ENCODE measurements at regions not wholly inside any gene's neighbourhood (a gene's known extent, or its start where the extent isn't known, plus 50 kb on each side); places are given as distances from the start of the nearest gene placed in this dataset.

DNA sequence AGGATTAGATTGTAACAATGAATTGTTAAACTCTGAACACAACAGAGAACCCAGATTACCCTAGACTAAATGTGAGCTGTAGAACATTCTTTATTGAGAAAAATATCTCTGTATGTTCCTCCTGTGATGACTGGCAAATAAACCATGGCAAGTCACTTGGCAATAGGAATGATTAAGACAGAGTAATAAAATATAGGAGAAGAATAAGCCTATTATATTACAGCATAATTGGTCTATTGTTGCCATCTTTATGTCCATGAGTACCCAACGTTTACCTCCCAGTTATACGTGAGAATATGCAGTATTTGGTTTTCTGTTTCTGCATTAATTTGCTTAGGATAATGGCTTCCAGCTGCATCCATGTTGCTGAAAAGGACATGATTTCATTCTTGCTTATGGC is 211.2 kb upstream of the AVPR1A start:
- Histone ChIP-seq H3K79me2 (ENCODE audit: insufficient read depth, low read length) (no peaks in the 10 kb centered on the region), H3K36me3 (replicated peaks in 1 of 2; ENCODE audit: control insufficient read depth in 1 of 2, insufficient read depth in 2 of 2, low read length in 2 of 2) (no peaks in the 10 kb centered on the region), H3K4me1 (ENCODE audit: control insufficient read depth in 1 of 2, insufficient read depth in 2 of 2, low read length in 2 of 2) (no peaks in the 10 kb centered on the region), H3K4me2 (replicated peaks; ENCODE audit: extremely low read depth, low read length, poor library complexity, severe bottlenecking) (no peak overlapping the region), H3K4me3 (replicated peaks in 1 of 3; ENCODE audit: low read depth in 2 of 3, low read length in 3 of 3) (no peak overlapping the region), H3K27ac (ENCODE audit: low read depth in 1 of 2, low read length in 2 of 2) (no peak overlapping the region), H3K27me3 (ENCODE audit: control insufficient read depth in 2 of 2, insufficient read depth in 2 of 2, low read length in 2 of 2) (no peaks in the 10 kb centered on the region), H2AFZ (ENCODE audit: insufficient read depth, low read depth, low read length, poor library complexity, severe bottlenecking) (no peak overlapping the region), H3K9me3 (replicated peaks in 1 of 2; ENCODE audit: control insufficient read depth in 1 of 2, insufficient read depth in 1 of 2, low read length in 2 of 2) (no peaks in the 10 kb centered on the region), H4K20me1 (ENCODE audit: insufficient read depth, low read length) (no peaks in the 10 kb centered on the region), H3K9ac (ENCODE audit: insufficient read depth, low read length, poor library complexity, severe bottlenecking) (no peak overlapping the region)
- TF ChIP-seq, protein P1, sequence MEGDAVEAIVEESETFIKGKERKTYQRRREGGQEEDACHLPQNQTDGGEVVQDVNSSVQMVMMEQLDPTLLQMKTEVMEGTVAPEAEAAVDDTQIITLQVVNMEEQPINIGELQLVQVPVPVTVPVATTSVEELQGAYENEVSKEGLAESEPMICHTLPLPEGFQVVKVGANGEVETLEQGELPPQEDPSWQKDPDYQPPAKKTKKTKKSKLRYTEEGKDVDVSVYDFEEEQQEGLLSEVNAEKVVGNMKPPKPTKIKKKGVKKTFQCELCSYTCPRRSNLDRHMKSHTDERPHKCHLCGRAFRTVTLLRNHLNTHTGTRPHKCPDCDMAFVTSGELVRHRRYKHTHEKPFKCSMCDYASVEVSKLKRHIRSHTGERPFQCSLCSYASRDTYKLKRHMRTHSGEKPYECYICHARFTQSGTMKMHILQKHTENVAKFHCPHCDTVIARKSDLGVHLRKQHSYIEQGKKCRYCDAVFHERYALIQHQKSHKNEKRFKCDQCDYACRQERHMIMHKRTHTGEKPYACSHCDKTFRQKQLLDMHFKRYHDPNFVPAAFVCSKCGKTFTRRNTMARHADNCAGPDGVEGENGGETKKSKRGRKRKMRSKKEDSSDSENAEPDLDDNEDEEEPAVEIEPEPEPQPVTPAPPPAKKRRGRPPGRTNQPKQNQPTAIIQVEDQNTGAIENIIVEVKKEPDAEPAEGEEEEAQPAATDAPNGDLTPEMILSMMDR (IDR thresholded peaks at IDR 0.05) = no peak
- no peak overlapping the region for H3K4me3 Mint-ChIP-seq
- intact Hi-C loops (cut with micrococcal nuclease) = no loop called here
- no peak overlapping the region for H3K27ac Mint-ChIP-seq
- 100% methylated on average over 2 of the region's 2 CpGs for WGBS (ENCODE audit: insufficient coverage)
- no peak for DNase-seq
- no peaks in the 10 kb centered on the region for H3K27me3 Mint-ChIP-seq (ENCODE audit: low read depth in 3 of 3)
- H3K9me3 Mint-ChIP-seq = peaks cover 0 to 9% (median 3%) of the 10 kb centered on the region in 7 donors
- no peaks in the 10 kb centered on the region for H3K36me3 Mint-ChIP-seq
- no peaks in the 10 kb centered on the region for H3K4me1 Mint-ChIP-seq

DNA sequence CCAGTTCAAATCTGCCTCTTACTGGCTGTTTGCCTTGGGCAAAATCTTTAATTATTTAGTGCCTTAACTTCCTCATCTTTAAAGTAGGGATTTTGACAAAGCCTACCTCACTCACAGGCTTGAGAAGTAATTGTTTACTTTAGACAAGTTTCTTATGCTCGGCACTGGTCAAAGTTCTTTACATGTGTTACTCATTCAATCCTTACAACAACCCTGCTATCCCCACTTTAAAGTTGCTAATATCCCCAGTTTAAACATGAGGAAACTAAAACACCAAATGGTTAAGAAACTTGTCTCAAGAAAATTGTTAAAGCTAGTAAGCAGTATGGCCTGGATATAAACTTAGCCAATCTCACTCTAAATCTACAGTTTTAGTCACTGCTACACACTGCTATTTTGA is 204.0 kb upstream of the AVPR1A start:
- H3K27me3 Mint-ChIP-seq (ENCODE audit: low read depth in 3 of 3) = no peaks in the 10 kb centered on the region
- no peak for DNase-seq
- Histone ChIP-seq H2AFZ (ENCODE audit: insufficient read depth, low read depth, low read length, poor library complexity, severe bottlenecking) (no peak overlapping the region), H3K27ac (ENCODE audit: low read depth in 1 of 2, low read length in 2 of 2) (no peak overlapping the region), H3K27me3 (ENCODE audit: control insufficient read depth in 2 of 2, insufficient read depth in 2 of 2, low read length in 2 of 2) (no peaks in the 10 kb centered on the region), H4K20me1 (ENCODE audit: insufficient read depth, low read length) (no peaks in the 10 kb centered on the region), H3K36me3 (replicated peaks in 1 of 2; ENCODE audit: control insufficient read depth in 1 of 2, insufficient read depth in 2 of 2, low read length in 2 of 2) (no peaks in the 10 kb centered on the region), H3K9me3 (replicated peaks in 1 of 2; ENCODE audit: control insufficient read depth in 1 of 2, insufficient read depth in 1 of 2, low read length in 2 of 2) (no peaks in the 10 kb centered on the region), H3K4me2 (replicated peaks; ENCODE audit: extremely low read depth, low read length, poor library complexity, severe bottlenecking) (no peak overlapping the region), H3K4me3 (replicated peaks in 1 of 3; ENCODE audit: low read depth in 2 of 3, low read length in 3 of 3) (no peak overlapping the region), H3K79me2 (ENCODE audit: insufficient read depth, low read length) (no peaks in the 10 kb centered on the region), H3K4me1 (ENCODE audit: control insufficient read depth in 1 of 2, insufficient read depth in 2 of 2, low read length in 2 of 2) (no peaks in the 10 kb centered on the region), H3K9ac (ENCODE audit: insufficient read depth, low read length, poor library complexity, severe bottlenecking) (no peak overlapping the region)
- intact Hi-C loops (cut with micrococcal nuclease) = no loop called here
- WGBS (ENCODE audit: insufficient coverage) = no CpG with 5 or more reads among the region's 1 CpG
- H3K4me3 Mint-ChIP-seq = no peak overlapping the region
- H3K9me3 Mint-ChIP-seq = peaks cover 0 to 2% (median 0%) of the 10 kb centered on the region in 7 donors
- TF ChIP-seq, protein P1 (IDR thresholded peaks at IDR 0.05) = no peak
- no peaks in the 10 kb centered on the region for H3K4me1 Mint-ChIP-seq
- H3K27ac Mint-ChIP-seq = no peak overlapping the region
- no peaks in the 10 kb centered on the region for H3K36me3 Mint-ChIP-seq
